ENCODE measurements at regions not wholly inside any gene's neighbourhood (a gene's known extent, or its start where the extent isn't known, plus 50 kb on each side); places are given as distances from the start of the nearest gene placed in this dataset.

- Histone ChIP-seq H3K9ac (ENCODE audit: low read depth, low read length) (no peak overlapping the region), H3K36me3 (ENCODE audit: insufficient read depth, low read length) (no peaks in the 10 kb centered on the region), H3K4me1 (ENCODE audit: insufficient read depth, low read length) (peaks cover 29% of the 10 kb centered on the region), H3K9me3 (ENCODE audit: control insufficient read depth, insufficient read depth, low read length) (no peaks in the 10 kb centered on the region)
Observed at GRCh38 chr14:61923348-61923747, 161.1 kb downstream of the SNAPC1 start.

- H3K9ac ChIP-seq (ENCODE audit: low read depth, low read length): no peak overlapping the region
- no peaks in the 10 kb centered on the region for H3K36me3 ChIP-seq (ENCODE audit: insufficient read depth, low read length)
- no peaks in the 10 kb centered on the region for H3K9me3 ChIP-seq (ENCODE audit: control insufficient read depth, insufficient read depth, low read length)
- peaks cover 44% of the 10 kb centered on the region for H3K4me1 ChIP-seq (ENCODE audit: insufficient read depth, low read length)
Observed at GRCh38 chr14:61925043-61925442, 162.8 kb downstream of the SNAPC1 start.

GRCh38 chr14:61925732-61926435, 163.7 kb downstream of the SNAPC1 start:
- Histone ChIP-seq H3K4me1 (ENCODE audit: insufficient read depth, low read length) (peaks cover 51% of the 10 kb centered on the region), H3K36me3 (ENCODE audit: insufficient read depth, low read length) (no peaks in the 10 kb centered on the region), H3K9me3 (ENCODE audit: control insufficient read depth, insufficient read depth, low read length) (no peaks in the 10 kb centered on the region), H3K9ac (ENCODE audit: low read depth, low read length) (no peak overlapping the region)

- no peak overlapping the region; the same call in 1 of the 2 replicates for H3K9ac ChIP-seq (ENCODE audit: low read depth, low read length)
- H3K4me1 ChIP-seq (ENCODE audit: insufficient read depth, low read length): peaks cover 53% of the 10 kb centered on the region
- no peaks in the 10 kb centered on the region for H3K9me3 ChIP-seq (ENCODE audit: control insufficient read depth, insufficient read depth, low read length)
- H3K36me3 ChIP-seq (ENCODE audit: insufficient read depth, low read length): no peaks in the 10 kb centered on the region
Observed at GRCh38 chr14:61927060-61927459, 164.8 kb downstream of the SNAPC1 start.

- Histone ChIP-seq H3K4me1 (ENCODE audit: insufficient read depth, low read length) (peaks cover 53% of the 10 kb centered on the region), H3K36me3 (ENCODE audit: insufficient read depth, low read length) (no peaks in the 10 kb centered on the region), H3K9ac (ENCODE audit: low read depth, low read length) (peak overlapping the region; percentile 21; the same call in 1 of the 2 replicates), H3K9me3 (ENCODE audit: control insufficient read depth, insufficient read depth, low read length) (no peaks in the 10 kb centered on the region; the same call in 1 of the 2 replicates)
Observed at GRCh38 chr14:61927520-61927919, 165.3 kb downstream of the SNAPC1 start.

GRCh38 chr14:61928300-61928699, 166.1 kb downstream of the SNAPC1 start:
- Histone ChIP-seq H3K9me3 (ENCODE audit: control insufficient read depth, insufficient read depth, low read length) (no peaks in the 10 kb centered on the region; the same call in 1 of the 2 replicates), H3K9ac (ENCODE audit: low read depth, low read length) (no peak overlapping the region), H3K36me3 (ENCODE audit: insufficient read depth, low read length) (no peaks in the 10 kb centered on the region), H3K4me1 (ENCODE audit: insufficient read depth, low read length) (peaks cover 53% of the 10 kb centered on the region)

GRCh38 chr14:61928701-61929100, 166.5 kb downstream of the SNAPC1 start:
- peaks cover 53% of the 10 kb centered on the region for H3K4me1 ChIP-seq (ENCODE audit: insufficient read depth, low read length)
- H3K9ac ChIP-seq (ENCODE audit: low read depth, low read length): no peak overlapping the region
- no peaks in the 10 kb centered on the region; the same call in 1 of the 2 replicates for H3K9me3 ChIP-seq (ENCODE audit: control insufficient read depth, insufficient read depth, low read length)
- no peaks in the 10 kb centered on the region for H3K36me3 ChIP-seq (ENCODE audit: insufficient read depth, low read length)

- Histone ChIP-seq H3K4me1 (ENCODE audit: insufficient read depth, low read length) (peaks cover 53% of the 10 kb centered on the region), H3K9me3 (ENCODE audit: control insufficient read depth, insufficient read depth, low read length) (no peaks in the 10 kb centered on the region; the same call in 1 of the 2 replicates), H3K36me3 (ENCODE audit: insufficient read depth, low read length) (no peaks in the 10 kb centered on the region), H3K9ac (ENCODE audit: low read depth, low read length) (no peak overlapping the region)
Observed at GRCh38 chr14:61929651-61930050, 167.4 kb downstream of the SNAPC1 start.

GRCh38 chr14:61930101-61930857, 168.1 kb downstream of the SNAPC1 start:
- no peak overlapping the region for H3K9ac ChIP-seq (ENCODE audit: low read depth, low read length)
- H3K36me3 ChIP-seq (ENCODE audit: insufficient read depth, low read length): no peaks in the 10 kb centered on the region
- H3K9me3 ChIP-seq (ENCODE audit: control insufficient read depth, insufficient read depth, low read length): no peaks in the 10 kb centered on the region; the same call in 1 of the 2 replicates
- H3K4me1 ChIP-seq (ENCODE audit: insufficient read depth, low read length): peaks cover 51% of the 10 kb centered on the region

GRCh38 chr14:61932974-61933373, 170.8 kb downstream of the SNAPC1 start:
- Histone ChIP-seq H3K4me1 (ENCODE audit: insufficient read depth, low read length) (peaks cover 31% of the 10 kb centered on the region), H3K9me3 (ENCODE audit: control insufficient read depth, insufficient read depth, low read length) (no peaks in the 10 kb centered on the region; the same call in 1 of the 2 replicates), H3K9ac (ENCODE audit: low read depth, low read length) (no peak overlapping the region), H3K36me3 (ENCODE audit: insufficient read depth, low read length) (no peaks in the 10 kb centered on the region)

GRCh38 chr14:61934385-61934784, 172.2 kb downstream of the SNAPC1 start:
- no peaks in the 10 kb centered on the region; the same call in 1 of the 2 replicates for H3K9me3 ChIP-seq (ENCODE audit: control insufficient read depth, insufficient read depth, low read length)
- peaks cover 20% of the 10 kb centered on the region for H3K4me1 ChIP-seq (ENCODE audit: insufficient read depth, low read length)
- H3K36me3 ChIP-seq (ENCODE audit: insufficient read depth, low read length): no peaks in the 10 kb centered on the region
- no peak overlapping the region for H3K9ac ChIP-seq (ENCODE audit: low read depth, low read length)

GRCh38 chr14:61939776-61940175, 177.6 kb downstream of the SNAPC1 start:
- Histone ChIP-seq H3K9me3 (ENCODE audit: control insufficient read depth, insufficient read depth, low read length) (no peaks in the 10 kb centered on the region), H3K9ac (ENCODE audit: low read depth, low read length) (no peak overlapping the region), H3K4me1 (ENCODE audit: insufficient read depth, low read length) (peaks cover 23% of the 10 kb centered on the region), H3K36me3 (ENCODE audit: insufficient read depth, low read length) (no peaks in the 10 kb centered on the region)

GRCh38 chr14:61940666-61941420, 178.6 kb downstream of the SNAPC1 start:
- Histone ChIP-seq H3K36me3 (ENCODE audit: insufficient read depth, low read length) (no peaks in the 10 kb centered on the region), H3K9me3 (ENCODE audit: control insufficient read depth, insufficient read depth, low read length) (no peaks in the 10 kb centered on the region), H3K9ac (ENCODE audit: low read depth, low read length) (no peak overlapping the region), H3K4me1 (ENCODE audit: insufficient read depth, low read length) (peaks cover 23% of the 10 kb centered on the region)

- no peaks in the 10 kb centered on the region for H3K9me3 ChIP-seq (ENCODE audit: control insufficient read depth, insufficient read depth, low read length)
- peaks cover 23% of the 10 kb centered on the region for H3K4me1 ChIP-seq (ENCODE audit: insufficient read depth, low read length)
- H3K9ac ChIP-seq (ENCODE audit: low read depth, low read length): no peak overlapping the region
- no peaks in the 10 kb centered on the region for H3K36me3 ChIP-seq (ENCODE audit: insufficient read depth, low read length)
Observed at GRCh38 chr14:61941421-61942150, 179.4 kb downstream of the SNAPC1 start.

Measured in ES-I3 (cell line).